GM23248 (cell line): ENCODE measurements at regions not wholly inside any gene's neighbourhood (a gene's known extent, or its start where the extent isn't known, plus 50 kb on each side); places are given as distances from the start of the nearest gene placed in this dataset.

Source experiments
- EZH2 ChIP-seq: fragments of 200-600 bp; sonication (generic); IDR thresholded peaks from 2 replicates; pipeline ENCODE4 v1.6.1; 2018; ENCODE audit warnings: antibody characterized with exemption, mild to moderate bottlenecking; ENCODE audit not compliant: insufficient read depth, poor library complexity, severe bottlenecking
- EZH2phosphoT487 ChIP-seq: fragments of 200-600 bp; sonication (generic); IDR thresholded peaks from 2 replicates; pipeline ENCODE4 v1.6.1; 2018; ENCODE audit warnings: antibody characterized with exemption, moderate library complexity, mild to moderate bottlenecking, low read depth; ENCODE audit not compliant: insufficient read depth

DNA sequence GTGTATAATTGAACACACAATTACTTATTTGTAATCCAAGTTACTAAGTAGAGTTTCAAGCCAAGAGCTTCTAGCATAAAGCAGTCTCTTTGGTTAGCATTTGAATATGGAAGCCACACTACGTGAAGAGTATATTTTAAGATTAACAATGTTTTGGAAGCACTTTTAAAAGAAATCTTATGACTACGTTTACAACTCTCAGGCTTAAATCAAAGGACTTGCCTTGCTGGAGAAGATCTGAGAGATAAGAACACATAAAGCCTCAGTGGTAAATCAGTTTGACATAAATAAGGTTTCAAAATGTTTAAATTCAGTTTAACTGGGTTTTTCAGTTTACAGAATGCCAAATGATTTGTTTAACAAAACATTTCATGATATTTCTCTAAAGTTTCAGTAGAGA is 161.9 kb upstream of the PDE3A start:
- TF ChIP-seq EZH2phosphoT487 (no peak), EZH2 (no peak)
